A673 (cell line): ENCODE measurements at regions not wholly inside any gene's neighbourhood (a gene's known extent, or its start where the extent isn't known, plus 50 kb on each side); places are given as distances from the start of the nearest gene placed in this dataset.
"Not testable (repeated sequence)": the region's sequence is repeated elsewhere in the genome, so short reads cannot be mapped to it uniquely, and the experiment has no call there.

Experiments
- EZH2 ChIP-seq: fragments of 200-600 bp; sonication (generic); IDR thresholded peaks from 2 replicates; pipeline ENCODE4 v1.6.1; 2017; ENCODE audit warnings: borderline replicate concordance, low read depth, mild to moderate bottlenecking, mixed read lengths, antibody characterized with exemption, low read length; ENCODE audit not compliant: poor library complexity, severe bottlenecking
- TF ChIP-seq, protein P1 (sequence below): fragments of 300-800, 200-600 bp; sonication (generic); conservative IDR thresholded peaks from 2 replicates; pipeline ENCODE4 v1.5.1; 2017; ENCODE audit warnings: low read depth, mild to moderate bottlenecking, antibody characterized with exemption, low read length, moderate library complexity, mixed read lengths

DNA sequence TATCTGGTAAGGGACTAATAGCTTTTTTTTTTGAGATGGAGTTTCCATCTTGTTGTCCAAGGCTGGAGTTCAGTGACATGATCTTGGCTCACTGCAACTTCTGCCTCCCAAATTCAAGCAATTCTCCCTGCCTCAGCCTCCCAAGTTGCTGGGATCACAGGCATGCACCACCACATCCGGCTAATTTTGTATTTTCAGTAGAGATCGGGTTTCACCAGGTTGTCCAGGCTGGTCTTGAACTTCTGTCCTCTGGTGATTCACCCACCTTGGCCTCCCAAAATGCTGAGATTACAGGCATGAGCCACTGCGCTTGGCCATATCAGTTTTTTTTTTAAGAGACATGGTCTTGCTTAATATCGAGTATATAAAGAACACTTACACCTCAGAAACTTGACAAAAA is 4797.3 kb upstream of the OR11H1 start:
- TF ChIP-seq, protein P1, sequence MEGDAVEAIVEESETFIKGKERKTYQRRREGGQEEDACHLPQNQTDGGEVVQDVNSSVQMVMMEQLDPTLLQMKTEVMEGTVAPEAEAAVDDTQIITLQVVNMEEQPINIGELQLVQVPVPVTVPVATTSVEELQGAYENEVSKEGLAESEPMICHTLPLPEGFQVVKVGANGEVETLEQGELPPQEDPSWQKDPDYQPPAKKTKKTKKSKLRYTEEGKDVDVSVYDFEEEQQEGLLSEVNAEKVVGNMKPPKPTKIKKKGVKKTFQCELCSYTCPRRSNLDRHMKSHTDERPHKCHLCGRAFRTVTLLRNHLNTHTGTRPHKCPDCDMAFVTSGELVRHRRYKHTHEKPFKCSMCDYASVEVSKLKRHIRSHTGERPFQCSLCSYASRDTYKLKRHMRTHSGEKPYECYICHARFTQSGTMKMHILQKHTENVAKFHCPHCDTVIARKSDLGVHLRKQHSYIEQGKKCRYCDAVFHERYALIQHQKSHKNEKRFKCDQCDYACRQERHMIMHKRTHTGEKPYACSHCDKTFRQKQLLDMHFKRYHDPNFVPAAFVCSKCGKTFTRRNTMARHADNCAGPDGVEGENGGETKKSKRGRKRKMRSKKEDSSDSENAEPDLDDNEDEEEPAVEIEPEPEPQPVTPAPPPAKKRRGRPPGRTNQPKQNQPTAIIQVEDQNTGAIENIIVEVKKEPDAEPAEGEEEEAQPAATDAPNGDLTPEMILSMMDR, result not testable (repeated sequence)
- TF ChIP-seq EZH2, result not testable (repeated sequence)
